ENCODE measurements at regions not wholly inside any gene's neighbourhood (a gene's known extent, or its start where the extent isn't known, plus 50 kb on each side); places are given as distances from the start of the nearest gene placed in this dataset.

GRCh38 chr18:57984490-57985115 is 59.4 kb upstream of the NEDD4L start:
- no peak overlapping the region for H3K4me2 ChIP-seq (ENCODE audit: low read length)
- H3K79me2 ChIP-seq (ENCODE audit: insufficient read depth, low read length), result no peaks in the 10 kb centered on the region
- H3K9me2 ChIP-seq (ENCODE audit: insufficient read depth), result no peaks in the 10 kb centered on the region
- H3K4me1 ChIP-seq (ENCODE audit: control insufficient read depth in 1 of 2, insufficient read depth in 2 of 2, low read length in 2 of 2), result peaks cover 6 to 9% of the 10 kb centered on the region in 2 experiments
- no peak for TF ChIP-seq SRF (IDR thresholded peaks at IDR 0.05; ENCODE audit: low read depth)
- TF ChIP-seq CEBPB (IDR thresholded peaks at IDR 0.05; ENCODE audit: low read depth), result no peak
- TF ChIP-seq POLR2AphosphoS5 (IDR thresholded peaks at IDR 0.05; ENCODE audit: low read depth, low read length), result no peak
- no peak for TF ChIP-seq CBX3 (IDR thresholded peaks at IDR 0.05; ENCODE audit: low read depth)
- TF ChIP-seq ZNF274 (IDR thresholded peaks at IDR 0.05; ENCODE audit: low read depth, low read length), result no peak
- no peak for TF ChIP-seq SP1 (IDR thresholded peaks at IDR 0.05; ENCODE audit: low read depth)
- no peak for TF ChIP-seq FOSL1 (IDR thresholded peaks at IDR 0.05; ENCODE audit: low read depth)
- TF ChIP-seq EZH2 (IDR thresholded peaks at IDR 0.05), result no peak
- TF ChIP-seq ZBTB33 (IDR thresholded peaks at IDR 0.05; ENCODE audit: extremely low read depth, insufficient replicate concordance, low read length), result no peak
- no peak for TF ChIP-seq ATF3 (IDR thresholded peaks at IDR 0.05)
- no peak for TF ChIP-seq RAD21 (IDR thresholded peaks at IDR 0.05; ENCODE audit: low read depth)
- TF ChIP-seq TCF7L2 (IDR thresholded peaks at IDR 0.05; ENCODE audit: borderline replicate concordance, extremely low read depth, insufficient read depth, insufficient read length), result no peak
- TF ChIP-seq REST (IDR thresholded peaks at IDR 0.05; ENCODE audit: low read depth), result no peak
- TF ChIP-seq EZH2phosphoT487 (IDR thresholded peaks at IDR 0.05; ENCODE audit: borderline replicate concordance), result no peak
- no peak for TF ChIP-seq POLR2A (IDR thresholded peaks at IDR 0.05; ENCODE audit: borderline replicate concordance, extremely low read depth, insufficient read depth, insufficient read length)
- TF ChIP-seq MAX (IDR thresholded peaks at IDR 0.05), result no peak
- no peak for TF ChIP-seq JUND (IDR thresholded peaks at IDR 0.05)
- H3K27me3 ChIP-seq (ENCODE audit: insufficient read depth, low read length), result no peaks in the 10 kb centered on the region
- H3K9ac ChIP-seq (ENCODE audit: low read length), result no peak overlapping the region
- ChIA-PET POLR2A (no interaction called here), CTCF (interaction anchor here (1.1 to 1.7 kb wide), 2 partner anchors 10 to 25 kb away, joined by 3 read pairs; no protein-coding TSS in a partner anchor), RAD21 (ENCODE audit: low non-redundant PET in 1 of 2, low total read pairs in 2 of 2, uncharacterized antibody in 2 of 2, unreplicated experiment in 2 of 2) (no interaction called here)
- DNase-seq (ENCODE audit: low read depth, low spot score), result no peak
- H4K20me1 ChIP-seq (ENCODE audit: insufficient read depth), result no peaks in the 10 kb centered on the region
- H3K36me3 ChIP-seq (ENCODE audit: control insufficient read depth in 1 of 2, insufficient read depth in 2 of 2, low read length in 2 of 2), result no peaks in the 10 kb centered on the region
- intact Hi-C loops (cut with micrococcal nuclease), result no loop called here
- no peak overlapping the region for H3K4me3 ChIP-seq (replicated peaks in 1 of 2; ENCODE audit: low read depth in 1 of 2, low read length in 2 of 2)
- ATAC-seq, result no peak
- BruUV-seq (replicated peaks), result no TSS peak
- H3K9me3 ChIP-seq (ENCODE audit: control insufficient read depth in 1 of 2, insufficient read depth in 1 of 2, low read depth in 1 of 2, low read length in 2 of 2), result no peaks in the 10 kb centered on the region
- H2AFZ ChIP-seq (ENCODE audit: low read depth, low read length, poor library complexity, severe bottlenecking), result no peak overlapping the region
- H3K27ac ChIP-seq (ENCODE audit: low read depth, low read length), result no peak overlapping the region
